Ovary (tissue), 3 donors: ENCODE measurements at regions not wholly inside any gene's neighbourhood (a gene's known extent, or its start where the extent isn't known, plus 50 kb on each side); places are given as distances from the start of the nearest gene placed in this dataset.

Experiments used
- EP300 ChIP-seq: sonication (generic); formaldehyde crosslinking; IDR thresholded peaks from one replicate; pipeline ENCODE4 v1.6.1; 2017; ENCODE audit warnings: antibody characterized with exemption
- POLR2A ChIP-seq: fragments of 450-650 bp; IDR thresholded peaks from one replicate; pipeline ENCODE4 v1.6.1; 2017; ENCODE audit warnings: antibody characterized with exemption, mild to moderate bottlenecking, moderate library complexity
- TF ChIP-seq, protein P1 (sequence below), 3 donors: fragments of 450-650 bp in 2 of 3; fragments of 200-600 bp in 1 of 3; IDR thresholded peaks; one replicate each; pipeline versions ENCODE4 v1.5.1 to v1.8.0; 2016 to 2022; ENCODE audit warnings: antibody characterized with exemption in 3 of 3, mild to moderate bottlenecking in 1 of 3
- donor health status: DM: no; HTN: no; CAD: no.

DNA sequence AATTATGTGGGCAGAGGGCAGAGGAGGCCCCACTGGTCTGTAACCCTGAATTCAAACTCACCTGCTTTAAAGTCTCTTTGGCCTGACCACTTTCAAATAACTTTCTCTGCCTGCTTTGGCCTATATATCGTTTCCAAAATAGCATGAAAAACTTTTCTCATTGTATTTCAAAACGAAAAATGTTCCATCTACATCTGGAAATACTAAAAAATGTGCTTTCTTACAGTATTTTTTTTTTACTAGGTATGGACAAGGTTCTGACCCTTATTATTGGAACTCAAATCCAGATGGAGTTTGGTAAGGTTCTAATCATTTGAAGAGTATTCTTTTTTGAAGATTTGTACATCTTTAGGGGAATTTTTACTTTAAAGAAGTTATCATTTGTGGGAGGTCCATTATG is 241.9 kb downstream of the PAX1 start:
- TF ChIP-seq, protein P1, sequence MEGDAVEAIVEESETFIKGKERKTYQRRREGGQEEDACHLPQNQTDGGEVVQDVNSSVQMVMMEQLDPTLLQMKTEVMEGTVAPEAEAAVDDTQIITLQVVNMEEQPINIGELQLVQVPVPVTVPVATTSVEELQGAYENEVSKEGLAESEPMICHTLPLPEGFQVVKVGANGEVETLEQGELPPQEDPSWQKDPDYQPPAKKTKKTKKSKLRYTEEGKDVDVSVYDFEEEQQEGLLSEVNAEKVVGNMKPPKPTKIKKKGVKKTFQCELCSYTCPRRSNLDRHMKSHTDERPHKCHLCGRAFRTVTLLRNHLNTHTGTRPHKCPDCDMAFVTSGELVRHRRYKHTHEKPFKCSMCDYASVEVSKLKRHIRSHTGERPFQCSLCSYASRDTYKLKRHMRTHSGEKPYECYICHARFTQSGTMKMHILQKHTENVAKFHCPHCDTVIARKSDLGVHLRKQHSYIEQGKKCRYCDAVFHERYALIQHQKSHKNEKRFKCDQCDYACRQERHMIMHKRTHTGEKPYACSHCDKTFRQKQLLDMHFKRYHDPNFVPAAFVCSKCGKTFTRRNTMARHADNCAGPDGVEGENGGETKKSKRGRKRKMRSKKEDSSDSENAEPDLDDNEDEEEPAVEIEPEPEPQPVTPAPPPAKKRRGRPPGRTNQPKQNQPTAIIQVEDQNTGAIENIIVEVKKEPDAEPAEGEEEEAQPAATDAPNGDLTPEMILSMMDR (IDR thresholded peaks at IDR 0.05), result no peak
- TF ChIP-seq POLR2A, result no peak
- no peak for TF ChIP-seq EP300
